IPS-18c (cell line): ENCODE measurements at regions not wholly inside any gene's neighbourhood (a gene's known extent, or its start where the extent isn't known, plus 50 kb on each side); places are given as distances from the start of the nearest gene placed in this dataset.

Source experiments
- H3K4me3 ChIP-seq: 2 replicates; pipeline ENCODE4 v1.7.0; 2013; ENCODE audit warnings: low read depth, mild to moderate bottlenecking, low read length, moderate library complexity; ENCODE audit not compliant: insufficient read depth
- H3K9me3 ChIP-seq: one replicate; pipeline ENCODE4 v1.6.1; 2013; ENCODE audit warnings: mild to moderate bottlenecking, low read length, moderate library complexity; ENCODE audit not compliant: control insufficient read depth, insufficient read depth

- H3K9me3 ChIP-seq, result no peaks in the 10 kb centered on the region
- H3K4me3 ChIP-seq, result no peak overlapping the region
Observed at GRCh38 chr11:133732109-133732674, 113.1 kb downstream of the SPATA19 start.

- H3K9me3 ChIP-seq, result peaks cover 2% of the 10 kb centered on the region
Observed at GRCh38 chr11:133727774-133728173, 117.5 kb downstream of the SPATA19 start.

GRCh38 chr11:133726542-133726941 lies 118.8 kb downstream of the SPATA19 start:
- peaks cover 2% of the 10 kb centered on the region for H3K9me3 ChIP-seq
- H3K4me3 ChIP-seq, result no peak overlapping the region

More at GRCh38 chr11:133727774-133728173, 117.5 kb downstream of the SPATA19 start:
- no peak overlapping the region for H3K4me3 ChIP-seq

- Histone ChIP-seq H3K4me3 (no peak overlapping the region), H3K9me3 (peaks cover 2% of the 10 kb centered on the region)
Observed at GRCh38 chr11:133724116-133724515, 121.2 kb downstream of the SPATA19 start.

GRCh38 chr11:133723056-133723455 lies 122.3 kb downstream of the SPATA19 start:
- H3K4me3 ChIP-seq, result no peak overlapping the region
- peaks cover 2% of the 10 kb centered on the region for H3K9me3 ChIP-seq

GRCh38 chr11:133720951-133721350 lies 124.4 kb downstream of the SPATA19 start:
- H3K9me3 ChIP-seq, result peaks cover 2% of the 10 kb centered on the region
- H3K4me3 ChIP-seq, result no peak overlapping the region

- peaks cover 1% of the 10 kb centered on the region for H3K9me3 ChIP-seq
- no peak overlapping the region for H3K4me3 ChIP-seq
Observed at GRCh38 chr11:133719532-133720235, 125.6 kb downstream of the SPATA19 start.

GRCh38 chr11:133718831-133719230 lies 126.5 kb downstream of the SPATA19 start:
- H3K9me3 ChIP-seq, result no peaks in the 10 kb centered on the region

GRCh38 chr11:133718238-133718637 lies 127.1 kb downstream of the SPATA19 start:
- no peaks in the 10 kb centered on the region for H3K9me3 ChIP-seq
- H3K4me3 ChIP-seq, result no peak overlapping the region

More at GRCh38 chr11:133718831-133719230, 126.5 kb downstream of the SPATA19 start:
- H3K4me3 ChIP-seq, result no peak overlapping the region

GRCh38 chr11:133716602-133717001 lies 128.7 kb downstream of the SPATA19 start:
- Histone ChIP-seq H3K9me3 (no peaks in the 10 kb centered on the region), H3K4me3 (no peak overlapping the region)

- no peak overlapping the region for H3K4me3 ChIP-seq
Observed at GRCh38 chr11:133715602-133716001, 129.7 kb downstream of the SPATA19 start.

GRCh38 chr11:133714471-133715375 lies 130.6 kb downstream of the SPATA19 start:
- no peaks in the 10 kb centered on the region for H3K9me3 ChIP-seq
- H3K4me3 ChIP-seq, result no peak overlapping the region

More at GRCh38 chr11:133715602-133716001, 129.7 kb downstream of the SPATA19 start:
- no peaks in the 10 kb centered on the region for H3K9me3 ChIP-seq

- Histone ChIP-seq H3K9me3 (no peaks in the 10 kb centered on the region), H3K4me3 (no peak overlapping the region)
Observed at GRCh38 chr11:133713844-133714243, 131.5 kb downstream of the SPATA19 start.

- Histone ChIP-seq H3K9me3 (no peaks in the 10 kb centered on the region), H3K4me3 (no peak overlapping the region)
Observed at GRCh38 chr11:133713406-133713805, 131.9 kb downstream of the SPATA19 start.

- no peaks in the 10 kb centered on the region for H3K9me3 ChIP-seq
- no peak overlapping the region for H3K4me3 ChIP-seq
Observed at GRCh38 chr11:133712051-133712560, 133.2 kb downstream of the SPATA19 start.

- no peaks in the 10 kb centered on the region for H3K9me3 ChIP-seq
Observed at GRCh38 chr11:133711545-133711944, 133.8 kb downstream of the SPATA19 start.

GRCh38 chr11:133710681-133711240 lies 134.6 kb downstream of the SPATA19 start:
- Histone ChIP-seq H3K9me3 (no peaks in the 10 kb centered on the region), H3K4me3 (no peak overlapping the region)

More at GRCh38 chr11:133711545-133711944, 133.8 kb downstream of the SPATA19 start:
- no peak overlapping the region for H3K4me3 ChIP-seq
